Stimulated activated CD8-positive, alpha-beta memory T cell treated with anti-CD3 and anti-CD28 coated beads, Interleukin-12 subunit alpha, Interleukin-12 subunit beta, amount 100 ng/mL, for 1 hour (primary cell): ENCODE measurements at regions not wholly inside any gene's neighbourhood (a gene's known extent, or its start where the extent isn't known, plus 50 kb on each side); places are given as distances from the start of the nearest gene placed in this dataset.

Source experiments
- DNase-seq: peaks from one replicate; pipeline ENCODE4 v3.0.0-alpha.2; 2020; ENCODE audit warnings: low read depth

GRCh38 chr11:81744336-81745116, 989.1 kb downstream of the FAM181B start:
- DNase-seq, result no peak

- DNase-seq, result no peak
These were observed 1008.0 kb downstream of the FAM181B start for GRCh38 chr11:81725701-81726100.

- DNase-seq, result no peak
These were observed 1016.0 kb downstream of the FAM181B start for GRCh38 chr11:81717695-81718094.

- DNase-seq, result no peak
These were observed 1025.8 kb downstream of the FAM181B start for GRCh38 chr11:81707881-81708280.

- DNase-seq, result no peak
These were observed 1028.4 kb downstream of the FAM181B start for GRCh38 chr11:81705283-81705682.

- DNase-seq, result no peak
These were observed 1033.6 kb downstream of the FAM181B start for GRCh38 chr11:81700076-81700475.

GRCh38 chr11:81687057-81687456, 1046.6 kb downstream of the FAM181B start:
- no peak for DNase-seq

GRCh38 chr11:81674211-81674610, 1059.5 kb downstream of the FAM181B start:
- no peak for DNase-seq

GRCh38 chr11:81673001-81673400, 1060.7 kb downstream of the FAM181B start:
- DNase-seq, result no peak

GRCh38 chr11:81669935-81670543, 1063.6 kb downstream of the FAM181B start:
- DNase-seq, result no peak

GRCh38 chr11:81658722-81659121, 1074.9 kb downstream of the FAM181B start:
- no peak for DNase-seq

- DNase-seq, result no peak
These were observed 1078.3 kb downstream of the FAM181B start for GRCh38 chr11:81655351-81655750.

- DNase-seq, result no peak
These were observed 1086.3 kb downstream of the FAM181B start for GRCh38 chr11:81647374-81647773.

- no peak for DNase-seq
These were observed 1089.3 kb downstream of the FAM181B start for GRCh38 chr11:81644239-81644840.

GRCh38 chr11:81634483-81634882, 1099.2 kb downstream of the FAM181B start:
- no peak for DNase-seq

GRCh38 chr11:81602508-81602907, 1131.2 kb downstream of the FAM181B start:
- no peak for DNase-seq

GRCh38 chr11:81596704-81597103, 1137.0 kb downstream of the FAM181B start:
- no peak for DNase-seq

GRCh38 chr11:81585390-81585933, 1148.2 kb downstream of the FAM181B start:
- no peak for DNase-seq

- no peak for DNase-seq
These were observed 1154.3 kb downstream of the FAM181B start for GRCh38 chr11:81579339-81579738.

- DNase-seq, result no peak
These were observed 1155.1 kb downstream of the FAM181B start for GRCh38 chr11:81578571-81578970.

GRCh38 chr11:81574301-81574700, 1159.4 kb downstream of the FAM181B start:
- DNase-seq, result no peak

- DNase-seq, result no peak
These were observed 1160.3 kb downstream of the FAM181B start for GRCh38 chr11:81573367-81573766.

- no peak for DNase-seq
These were observed 1163.0 kb downstream of the FAM181B start for GRCh38 chr11:81570669-81571068.
